NCI-H748 (cell line): ENCODE measurements at regions not wholly inside any gene's neighbourhood (a gene's known extent, or its start where the extent isn't known, plus 50 kb on each side); places are given as distances from the start of the nearest gene placed in this dataset.

Source experiments
- DNase-seq: peaks from one replicate; lab custom pipeline; 2025; ENCODE audit not compliant: unreplicated experiment; lab: John Stamatoyannopoulos, UW

DNA sequence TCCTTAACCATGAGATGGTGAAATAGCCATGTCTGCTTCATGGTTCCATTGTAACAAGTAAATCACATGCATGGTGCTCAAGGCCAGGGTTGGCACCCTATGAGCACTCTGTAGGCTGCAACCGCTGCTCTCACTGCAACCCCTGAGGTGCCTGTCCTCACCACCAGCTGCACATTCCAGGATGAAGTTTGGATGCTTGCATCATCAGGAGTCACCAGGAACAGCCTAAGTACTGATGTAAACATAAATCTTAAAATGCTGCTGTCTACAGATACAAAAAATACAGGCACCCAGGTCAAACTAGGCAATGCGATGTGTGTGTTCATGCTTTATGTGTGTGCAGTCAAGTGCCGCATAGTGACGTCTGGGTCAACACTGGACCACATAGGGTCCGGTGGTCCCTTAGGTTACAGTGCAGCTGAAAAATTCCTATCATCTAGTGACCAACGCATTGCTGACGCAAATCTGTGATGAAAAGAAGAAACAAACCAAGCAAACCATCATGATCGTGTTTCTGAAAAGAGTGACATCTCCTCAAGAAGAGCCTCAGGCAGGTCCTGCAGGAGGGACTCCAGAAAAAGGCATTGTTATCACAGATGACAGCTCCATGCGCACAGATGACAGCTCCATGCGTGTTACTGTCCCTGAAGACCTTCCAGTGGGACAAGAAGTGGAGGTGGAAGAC lies 234.8 kb downstream of the AUH start:
- DNase-seq = no peak

DNA sequence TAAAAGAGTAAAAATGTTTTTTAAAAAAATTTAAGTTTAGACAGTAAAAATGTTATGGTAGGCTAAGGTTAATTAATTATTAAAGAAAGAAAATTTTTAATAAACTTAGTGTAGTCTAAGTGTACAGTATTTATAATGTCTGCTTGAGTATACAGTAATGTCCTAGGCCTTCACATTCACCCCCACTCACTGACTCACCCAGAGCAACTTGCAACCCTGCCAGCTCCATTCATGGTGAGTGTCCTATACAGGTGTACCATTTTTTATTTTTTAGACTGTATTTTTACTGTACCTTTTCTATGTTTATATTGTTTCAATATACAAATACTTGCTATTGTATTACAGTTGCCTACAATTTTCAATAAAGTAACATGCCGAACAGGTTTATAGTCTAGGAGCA lies 234.1 kb downstream of the AUH start:
- DNase-seq = no peak

DNA sequence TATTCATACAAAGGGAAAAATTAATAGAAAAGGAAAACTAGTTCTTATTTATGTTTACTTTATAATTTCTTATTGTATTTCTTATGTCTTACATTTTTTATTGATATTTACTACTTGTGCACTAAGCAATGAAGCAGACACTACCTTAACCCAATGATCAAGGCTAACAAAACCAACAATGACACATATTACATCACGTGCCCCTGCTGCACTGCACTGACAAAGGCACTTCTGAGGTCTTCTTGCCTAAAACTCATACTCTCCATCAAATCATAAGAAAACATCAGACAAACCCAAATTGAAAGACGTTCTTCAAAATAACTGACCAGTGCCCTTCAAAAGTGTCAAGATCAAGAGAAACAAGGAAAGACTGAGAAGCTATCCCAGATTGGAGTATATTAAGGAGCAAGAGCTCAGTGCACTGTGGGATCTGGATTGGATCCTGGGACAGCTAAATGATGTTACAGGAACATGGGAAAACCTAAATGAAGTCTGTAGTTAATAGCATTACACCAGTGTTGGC lies 230.9 kb downstream of the AUH start:
- no peak for DNase-seq

DNA sequence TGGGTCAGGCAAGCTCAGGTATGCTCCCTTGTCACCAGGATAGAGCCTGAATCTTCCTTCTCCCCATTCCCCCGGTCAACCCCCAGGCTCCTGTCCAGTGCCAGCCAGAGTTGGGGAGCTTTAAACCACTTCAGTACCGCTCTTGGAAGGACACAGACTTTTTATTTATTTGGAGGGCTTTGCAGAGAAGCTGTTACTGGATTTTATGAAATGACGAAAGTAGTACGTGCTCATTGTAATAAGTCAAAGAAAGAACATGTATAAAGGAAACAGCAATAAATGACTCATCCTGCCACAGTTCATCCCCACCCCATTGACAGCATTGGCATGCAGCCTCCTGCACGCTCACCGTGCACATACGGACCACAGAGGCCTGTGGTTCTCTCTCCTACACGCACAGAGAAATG lies 230.3 kb downstream of the AUH start:
- DNase-seq = no peak

DNA sequence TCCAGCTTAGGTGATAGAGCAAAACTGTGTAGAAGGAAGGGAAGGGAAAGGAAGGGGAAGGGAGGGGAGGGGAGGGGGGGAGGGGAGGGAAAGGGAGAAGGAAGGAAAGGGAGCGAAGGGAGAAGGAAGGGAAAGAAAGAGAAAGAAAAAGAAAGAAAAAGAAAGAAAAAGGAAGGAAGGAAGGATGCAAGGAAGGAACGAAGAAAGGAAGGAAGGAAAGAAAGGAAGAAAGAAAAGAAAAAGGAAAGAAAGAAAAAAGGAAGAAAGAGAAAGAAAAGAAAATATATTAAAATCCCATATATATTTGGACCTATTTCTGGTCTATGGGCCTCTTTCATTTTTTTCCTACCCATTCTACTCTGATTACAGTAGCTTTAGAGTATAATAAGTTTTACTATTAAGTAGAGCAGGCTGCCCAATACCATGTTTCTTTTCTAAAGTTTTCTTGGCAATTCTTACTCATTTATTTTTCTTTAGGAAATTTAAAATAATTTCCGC lies 229.1 kb downstream of the AUH start:
- DNase-seq = no peak

DNA sequence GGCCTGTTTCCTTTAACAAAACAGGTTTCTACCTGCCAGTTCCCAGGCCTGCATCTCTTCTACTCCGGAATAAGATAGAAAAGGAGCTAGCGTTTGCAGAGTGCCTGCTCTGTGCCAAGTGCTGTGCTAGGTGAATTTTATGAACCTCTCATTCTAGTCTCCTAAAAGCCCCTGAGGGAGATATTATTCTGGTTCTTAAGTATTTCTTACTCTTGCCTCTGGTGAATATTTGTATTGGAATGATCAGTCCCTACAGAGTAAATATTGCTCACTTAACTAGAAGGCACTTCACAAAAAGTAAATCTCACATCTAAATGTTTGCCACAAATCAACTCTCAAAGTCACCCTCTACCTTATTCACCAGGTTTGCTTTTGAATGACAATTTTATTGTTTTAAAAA lies 227.1 kb downstream of the AUH start:
- DNase-seq = no peak

DNA sequence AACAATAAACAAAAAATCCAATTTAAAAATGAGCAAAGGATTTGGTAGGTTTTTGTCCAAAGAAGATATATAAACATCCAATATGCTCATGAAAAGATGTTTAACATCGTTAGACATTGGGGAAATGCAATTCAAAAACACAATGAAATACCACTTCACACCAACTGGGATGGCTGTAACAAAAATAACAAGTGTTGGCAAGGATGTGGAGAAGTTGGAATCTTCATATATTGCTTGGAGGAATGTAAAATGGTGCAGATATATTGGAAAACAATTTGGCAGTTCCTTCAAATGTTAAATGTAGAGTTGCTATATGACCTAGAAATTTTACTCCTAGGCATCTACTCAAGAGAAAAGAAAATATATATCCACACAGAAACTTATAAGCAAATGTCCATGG lies 224.3 kb downstream of the AUH start:
- DNase-seq = no peak

DNA sequence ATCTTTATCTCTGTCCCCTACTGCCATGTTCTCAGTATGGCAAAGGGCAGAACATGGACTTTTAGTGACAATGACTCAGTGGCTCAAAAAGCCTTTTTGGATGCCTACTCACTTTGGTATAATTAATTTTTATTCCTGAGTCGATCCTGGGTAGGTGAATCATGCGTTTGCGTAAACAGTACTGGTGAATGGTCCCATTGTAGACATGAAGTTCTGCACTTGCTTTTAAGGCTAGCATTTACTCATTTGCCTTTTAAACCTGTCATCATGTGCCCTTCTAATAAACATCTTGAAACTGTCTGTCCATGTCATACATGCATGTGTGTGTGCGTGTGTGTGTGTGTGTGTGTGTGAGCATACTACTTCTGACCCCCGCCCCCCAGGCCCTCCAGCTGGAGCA lies 223.0 kb downstream of the AUH start:
- no peak for DNase-seq

DNA sequence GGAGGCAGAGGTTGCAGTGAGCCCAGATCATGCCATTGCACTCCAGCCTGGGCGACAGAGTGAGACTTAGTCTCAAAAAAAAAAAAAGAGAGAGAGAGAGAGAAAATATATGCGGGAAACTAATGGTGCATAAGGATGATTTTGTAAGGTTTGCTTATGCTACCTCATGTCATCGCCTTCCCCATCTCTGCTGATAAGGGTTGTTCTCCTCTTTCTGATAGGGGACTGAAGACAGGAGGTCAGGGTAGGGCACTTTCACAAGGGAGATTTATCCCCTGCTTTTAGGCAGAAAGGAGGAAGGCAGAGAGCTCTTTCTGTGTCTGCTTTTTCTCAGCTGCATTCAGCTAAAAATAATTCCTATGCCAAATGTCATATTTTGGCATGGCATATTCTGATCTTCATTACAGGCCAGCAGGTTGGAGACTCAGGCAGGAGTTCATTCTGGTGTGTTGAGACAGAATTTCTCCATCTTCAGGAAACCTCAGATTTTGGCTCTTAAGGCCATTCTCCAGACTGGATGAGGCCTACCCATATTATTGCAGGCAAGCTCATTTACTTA lies 220.2 kb downstream of the AUH start:
- DNase-seq = no peak

DNA sequence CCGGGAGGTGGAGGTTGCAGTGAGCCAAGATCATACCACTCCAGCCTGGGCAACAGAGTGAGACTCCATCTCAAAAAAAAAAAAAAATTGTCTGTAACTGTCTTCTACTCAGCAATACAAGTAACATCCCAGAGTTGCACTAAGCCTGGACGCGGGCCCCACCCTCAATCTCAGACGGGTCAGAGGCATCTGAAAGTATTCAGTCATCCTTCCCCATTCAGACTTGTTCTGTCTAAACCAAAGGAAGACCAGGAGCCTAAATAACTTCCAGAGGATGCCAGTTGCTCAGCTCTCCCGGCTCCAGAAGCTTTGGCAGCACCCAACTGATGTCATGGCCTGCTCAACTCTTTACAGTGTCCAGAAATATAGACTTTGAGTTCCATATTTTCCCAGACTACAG lies 218.6 kb downstream of the AUH start:
- no peak for DNase-seq

DNA sequence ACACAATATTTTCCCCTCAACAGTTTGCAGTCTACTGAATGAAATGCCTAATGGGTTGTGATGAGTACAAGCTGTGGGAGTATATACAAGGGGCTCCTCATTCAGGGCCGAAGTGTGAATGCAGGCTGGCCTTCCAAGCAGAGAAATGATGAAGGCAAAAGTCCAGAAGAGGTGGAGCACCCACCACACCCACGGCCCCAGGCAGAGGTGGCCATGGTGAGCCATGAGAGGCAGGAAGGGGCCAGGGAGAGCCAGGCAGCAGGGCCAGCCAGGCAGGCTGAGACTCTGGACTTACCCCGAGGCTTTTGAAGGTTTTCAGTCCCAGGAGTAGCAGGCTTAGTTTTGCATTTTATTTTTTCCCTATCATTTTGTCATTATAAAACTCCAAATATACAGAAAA lies 218.1 kb downstream of the AUH start:
- DNase-seq = no peak

DNA sequence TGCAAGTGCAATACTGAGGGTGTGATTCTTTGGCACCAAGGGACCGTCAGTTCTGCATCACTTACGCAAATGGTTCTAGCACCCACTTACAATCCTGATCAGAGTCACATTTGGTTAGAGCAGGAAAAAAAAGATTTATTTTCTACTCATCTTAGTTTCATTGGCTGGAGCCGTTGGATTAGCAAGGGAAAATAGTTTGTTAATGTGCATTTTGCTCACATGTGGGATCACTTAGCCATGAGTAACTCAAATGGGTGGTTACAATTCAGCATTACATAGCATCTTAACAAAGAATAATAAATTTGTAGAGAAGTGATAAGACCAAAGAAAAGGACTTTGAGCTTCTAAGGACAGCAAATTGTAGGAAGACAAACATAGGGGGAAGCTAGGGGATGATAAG lies 216.9 kb downstream of the AUH start:
- DNase-seq = no peak

DNA sequence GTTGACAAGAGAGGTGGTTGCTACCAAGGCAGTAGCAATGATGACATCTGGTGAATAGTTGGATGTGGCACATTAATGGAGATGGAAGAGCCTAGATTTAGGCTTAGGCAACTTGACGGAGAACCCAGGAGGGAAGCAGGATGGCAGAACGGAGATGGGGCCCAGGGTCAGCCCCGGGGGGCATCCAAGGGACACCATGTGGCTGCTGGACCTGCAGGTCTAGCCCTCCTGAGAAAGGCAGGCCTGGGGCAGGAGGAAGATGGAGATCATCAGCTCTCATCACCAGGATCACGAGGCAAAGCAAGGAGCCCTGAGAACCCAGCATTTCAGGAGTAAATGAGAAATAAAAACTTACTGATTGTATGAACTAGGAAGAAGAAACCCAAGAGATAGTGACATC lies 216.2 kb downstream of the AUH start:
- DNase-seq = no peak

DNA sequence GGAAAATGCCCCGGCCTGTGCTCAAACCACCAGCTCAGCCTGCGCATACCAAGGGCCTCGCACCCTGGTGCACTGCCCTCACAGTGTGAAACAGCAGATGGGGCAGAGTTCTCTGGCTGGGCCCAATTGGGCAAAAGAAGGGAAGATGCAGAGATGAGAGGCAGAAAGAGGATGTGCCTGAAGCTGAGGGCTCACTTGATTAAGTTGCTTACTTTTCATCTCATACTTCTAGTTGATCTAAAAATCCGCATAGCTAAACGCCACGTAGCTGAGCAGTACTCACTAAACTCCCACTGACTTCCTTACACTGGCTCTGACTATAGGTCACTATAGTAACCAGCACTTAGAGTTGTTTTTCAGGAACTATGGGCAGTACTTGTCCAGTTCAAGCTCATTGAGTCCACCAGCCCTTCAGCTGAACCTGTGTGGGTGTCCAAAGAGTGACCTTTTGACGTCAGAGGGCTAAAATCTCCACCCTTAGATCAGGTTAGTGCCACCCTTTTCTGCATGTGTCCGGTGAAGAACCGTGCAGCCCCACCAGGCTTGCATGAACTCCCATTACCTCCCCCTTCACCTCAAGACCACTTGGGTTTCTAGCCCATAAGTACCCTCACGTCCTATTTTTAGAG lies 215.2 kb downstream of the AUH start:
- no peak for DNase-seq

DNA sequence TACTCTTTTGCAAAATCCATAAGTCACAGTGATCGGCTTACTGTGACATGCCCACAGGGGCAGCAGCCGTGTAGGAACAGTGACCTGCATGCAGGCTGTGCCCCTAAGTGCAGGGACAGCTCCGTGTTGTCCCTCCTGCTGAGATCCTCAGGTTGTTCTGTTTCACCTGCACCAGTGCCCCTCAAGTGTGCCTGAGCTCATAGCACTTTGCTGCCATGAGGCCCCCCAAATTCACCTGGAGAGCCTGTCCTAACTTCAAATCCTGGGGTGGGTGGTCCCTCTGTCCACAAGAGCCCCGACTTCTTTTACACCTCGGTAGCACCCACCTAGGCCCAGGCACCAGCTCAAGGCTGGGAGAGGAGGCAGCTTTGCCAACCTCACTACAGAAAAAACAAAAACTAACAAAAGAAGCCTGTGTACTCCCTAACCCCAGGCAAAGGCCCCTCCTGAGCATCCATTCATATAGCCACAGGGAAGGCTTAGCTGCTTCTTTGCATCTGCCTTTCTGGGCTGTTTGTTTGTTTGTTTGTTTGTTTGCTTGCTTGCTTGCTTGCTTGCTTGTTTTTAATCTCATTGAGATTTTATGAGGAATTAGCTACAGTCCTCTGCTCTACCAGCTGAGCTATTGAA lies 214.5 kb downstream of the AUH start:
- no peak for DNase-seq

DNA sequence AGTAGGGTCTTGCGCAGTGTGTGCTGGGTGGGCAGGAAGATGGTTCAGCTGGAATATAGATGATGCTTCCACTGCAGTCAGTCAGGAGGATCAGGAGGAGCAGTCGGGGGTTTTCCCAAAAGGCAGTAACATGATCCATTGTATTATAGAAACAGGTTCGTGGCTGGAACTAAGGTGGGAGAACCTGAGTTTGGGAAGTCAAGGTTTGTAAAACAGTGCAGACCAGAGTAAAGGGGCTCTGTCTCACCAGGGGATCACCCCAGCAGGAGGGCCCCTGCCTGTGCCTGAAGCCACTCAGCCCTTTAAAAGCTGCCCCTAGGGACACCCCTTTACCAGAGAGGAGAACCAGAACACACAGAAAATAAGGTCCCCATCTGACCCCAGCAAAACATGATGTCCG lies 213.4 kb downstream of the AUH start:
- DNase-seq = no peak

DNA sequence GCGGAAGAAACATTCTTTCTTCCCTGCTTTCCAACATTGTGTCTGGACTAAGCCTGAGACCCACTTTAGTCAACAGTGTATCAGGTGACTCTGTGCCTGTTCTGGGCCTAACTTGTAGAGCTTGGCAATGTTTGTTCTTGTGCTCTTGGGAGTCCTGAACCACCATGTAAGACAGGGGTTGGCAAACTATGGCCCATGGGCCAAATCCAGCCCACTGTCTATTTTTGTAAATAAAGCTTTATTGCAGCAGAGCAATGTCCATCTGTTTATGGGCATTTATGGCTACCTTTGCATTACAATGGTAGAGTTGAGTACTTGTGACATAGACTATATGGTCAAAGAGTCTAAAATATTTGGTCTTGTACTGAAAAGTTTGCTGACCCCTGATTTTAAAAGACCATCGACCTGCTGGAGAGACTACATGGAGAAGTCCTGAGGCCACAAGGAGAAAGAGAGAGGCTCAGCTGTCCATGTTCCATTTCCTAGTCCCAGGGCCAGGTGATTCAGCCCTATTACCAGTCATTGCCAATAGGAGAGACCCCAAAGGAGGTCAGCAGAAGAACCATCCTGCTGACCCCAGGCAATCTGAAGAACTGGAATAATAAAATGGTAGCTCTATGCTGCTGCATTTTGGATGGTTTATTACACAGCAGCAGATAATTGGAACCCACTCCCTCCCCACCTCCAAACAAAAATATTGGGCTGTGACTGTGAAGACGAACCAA lies 211.3 kb downstream of the AUH start:
- DNase-seq = no peak

DNA sequence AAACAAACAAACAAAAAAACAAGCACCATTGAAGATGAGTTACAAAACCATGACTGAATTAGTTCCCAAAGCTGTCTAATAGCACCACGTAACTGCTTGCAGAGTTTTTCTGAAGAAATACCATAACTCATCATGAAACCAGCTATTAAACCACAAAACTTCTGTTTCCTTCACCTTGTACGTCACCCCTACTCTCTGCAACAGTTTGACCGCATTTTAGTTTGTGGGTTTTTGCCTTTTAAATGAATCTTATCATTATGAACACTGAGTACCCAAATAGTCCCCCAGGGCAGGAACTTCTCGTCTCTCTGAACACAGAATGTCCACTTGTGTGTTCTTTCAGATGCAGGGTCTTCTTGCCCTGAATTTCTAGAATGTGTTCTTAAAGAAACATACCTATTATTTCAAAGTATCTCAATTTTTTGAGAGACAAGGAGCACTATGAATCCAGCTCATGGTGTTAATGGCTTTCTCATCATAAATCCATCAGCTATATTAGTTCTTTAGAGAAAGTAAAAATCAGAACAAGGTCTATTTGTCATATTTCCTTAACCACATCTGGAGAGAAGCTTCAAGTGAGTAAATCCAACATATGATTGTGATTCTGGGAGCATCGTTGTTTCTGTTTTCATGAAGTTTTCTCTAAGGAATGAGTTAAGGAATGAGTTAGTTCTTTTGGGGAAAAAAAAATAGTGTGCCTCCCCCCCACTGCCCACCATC lies 210.6 kb downstream of the AUH start:
- no peak for DNase-seq

DNA sequence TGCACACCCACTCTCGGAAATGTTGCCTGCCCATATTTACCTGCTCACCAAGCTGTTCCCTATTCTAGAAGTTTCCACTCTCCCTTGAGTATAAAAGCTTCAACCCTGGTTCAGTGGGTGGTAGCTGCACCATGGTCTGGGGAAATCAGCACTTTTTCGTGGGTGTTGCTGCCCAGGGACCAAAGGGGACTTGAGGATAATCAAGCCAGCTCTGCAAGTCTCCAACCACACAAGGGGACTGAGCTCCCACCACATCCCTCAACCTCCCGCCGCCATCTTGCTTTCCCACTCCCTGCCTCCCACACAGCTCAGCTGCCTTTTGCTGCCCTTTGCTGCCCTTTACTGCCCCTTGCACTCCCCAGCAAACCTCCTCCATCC lies 210.0 kb downstream of the AUH start:
- no peak for DNase-seq

DNA sequence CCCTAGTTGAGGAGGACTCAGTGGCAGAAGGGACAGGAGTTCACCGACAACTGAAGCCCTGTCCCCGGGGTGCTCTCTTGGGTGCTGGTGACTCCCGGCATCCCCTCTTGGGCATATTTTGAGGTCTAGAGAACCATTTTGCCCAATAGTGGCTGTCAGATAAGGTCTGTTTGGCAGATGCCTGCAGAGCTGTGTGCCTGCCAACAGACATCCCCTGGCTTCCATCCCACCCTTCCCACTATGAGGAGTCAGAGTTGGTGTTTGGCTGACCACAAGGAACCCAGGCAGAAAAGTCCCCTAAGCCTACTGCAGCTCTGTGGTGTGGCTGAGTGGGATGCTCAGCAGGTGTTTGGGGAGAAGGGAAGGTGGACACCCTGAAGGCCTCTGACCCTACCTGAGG lies 207.0 kb downstream of the AUH start:
- DNase-seq = no peak

DNA sequence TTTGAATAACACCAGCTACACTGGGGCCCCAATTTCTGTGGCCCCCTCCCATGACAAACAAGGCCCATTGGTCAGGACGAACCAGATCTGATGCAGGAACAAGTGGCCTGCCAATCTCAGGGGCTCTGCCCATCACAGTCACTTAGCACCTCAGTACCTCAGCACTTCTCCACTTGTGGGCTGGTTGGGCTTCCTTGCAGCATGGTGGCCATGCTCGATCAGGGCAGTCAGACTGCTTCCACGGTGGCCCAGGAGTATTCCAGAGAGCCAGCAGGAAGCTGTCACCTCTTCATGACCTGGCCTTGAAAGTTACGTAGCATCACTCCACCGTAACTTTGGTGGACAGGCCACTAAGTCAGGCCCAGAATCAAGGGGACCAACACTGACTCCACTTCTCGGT lies 206.5 kb downstream of the AUH start:
- DNase-seq = no peak
